ENCODE measurements at regions not wholly inside any gene's neighbourhood (a gene's known extent, or its start where the extent isn't known, plus 50 kb on each side); places are given as distances from the start of the nearest gene placed in this dataset.

- no peak for TF ChIP-seq CTCF (IDR thresholded peaks at IDR 0.05)
- TF ChIP-seq POLR2A (IDR thresholded peaks at IDR 0.05), result no peak
- TF ChIP-seq POLR2AphosphoS5 (IDR thresholded peaks at IDR 0.05), result no peak
These were observed 74.0 kb upstream of the CDKN3 start for GRCh38 chr14:54322701-54323337.
